Esophagus mucosa (tissue), 1 donor: ENCODE measurements at regions not wholly inside any gene's neighbourhood (a gene's known extent, or its start where the extent isn't known, plus 50 kb on each side); places are given as distances from the start of the nearest gene placed in this dataset.
"Not testable (repeated sequence)": the region's sequence is repeated elsewhere in the genome, so short reads cannot be mapped to it uniquely, and the experiment has no call there.

Experiments used
- ATAC-seq: fragments of 200-7000 bp; cut with Tn5 transposase; one replicate; pipeline ENCODE4 v1.9.1; 2020
- donor health status: DM: yes; HTN: yes; CAD: no.

GRCh38 chrX:65331371-65331770 lies 203.2 kb downstream of the LAS1L start:
- no peak for ATAC-seq

GRCh38 chrX:65300104-65300809 lies 234.3 kb downstream of the LAS1L start:
- no peak for ATAC-seq

- not testable (repeated sequence) for ATAC-seq
These were observed 251.7 kb downstream of the LAS1L start for GRCh38 chrX:65282905-65283304.

GRCh38 chrX:65273152-65273551 lies 261.4 kb downstream of the LAS1L start:
- ATAC-seq = no peak

GRCh38 chrX:65266482-65266881 lies 268.1 kb downstream of the LAS1L start:
- ATAC-seq = no peak

GRCh38 chrX:65253817-65254216 lies 277.6 kb upstream of the ZC4H2 start:
- ATAC-seq = no peak

- ATAC-seq = no peak
These were observed 264.9 kb upstream of the ZC4H2 start for GRCh38 chrX:65241059-65241721.

GRCh38 chrX:65203545-65203944 lies 227.3 kb upstream of the ZC4H2 start:
- no peak for ATAC-seq

GRCh38 chrX:65196758-65197360 lies 220.6 kb upstream of the ZC4H2 start:
- ATAC-seq = no peak

- no peak for ATAC-seq
These were observed 219.4 kb upstream of the ZC4H2 start for GRCh38 chrX:65195621-65196020.

- no peak for ATAC-seq
These were observed 218.3 kb upstream of the ZC4H2 start for GRCh38 chrX:65194547-65194946.

- ATAC-seq = not testable (repeated sequence)
These were observed 187.1 kb upstream of the ZC4H2 start for GRCh38 chrX:65163325-65163724.

- no peak for ATAC-seq
These were observed 172.0 kb upstream of the ZC4H2 start for GRCh38 chrX:65148232-65148631.

GRCh38 chrX:65136424-65136823 lies 160.2 kb upstream of the ZC4H2 start:
- ATAC-seq = no peak

- ATAC-seq = no peak
These were observed 151.6 kb upstream of the ZC4H2 start for GRCh38 chrX:65127842-65128241.

GRCh38 chrX:65098851-65099250 lies 122.6 kb upstream of the ZC4H2 start:
- no peak for ATAC-seq

GRCh38 chrX:65093658-65094057 lies 117.4 kb upstream of the ZC4H2 start:
- no peak for ATAC-seq

GRCh38 chrX:65073233-65073632 lies 97.0 kb upstream of the ZC4H2 start:
- no peak for ATAC-seq

GRCh38 chrX:65072590-65072989 lies 96.3 kb upstream of the ZC4H2 start:
- no peak for ATAC-seq

- ATAC-seq = not testable (repeated sequence)
These were observed 82.4 kb upstream of the ZC4H2 start for GRCh38 chrX:65058626-65059025.

- ATAC-seq = no peak
These were observed 68.8 kb upstream of the ZC4H2 start for GRCh38 chrX:65045001-65045400.

GRCh38 chrX:65035446-65035770 lies 59.2 kb upstream of the ZC4H2 start:
- no peak for ATAC-seq

- peak; percentile 90 for ATAC-seq
These were observed 58.6 kb upstream of the ZC4H2 start, which contains the start of gene ZC3H12B for GRCh38 chrX:65034668-65035445. Gene ZC3H12B (plus strand): TSS chrX:65034826.
